ENCODE measurements at regions not wholly inside any gene's neighbourhood (a gene's known extent, or its start where the extent isn't known, plus 50 kb on each side); places are given as distances from the start of the nearest gene placed in this dataset.

GRCh38 chr14:58796242-58797009 lies 158.7 kb downstream of the DACT1 start:
- TF ChIP-seq CTCF (IDR thresholded peaks at IDR 0.05) (no peak), EZH2 (IDR thresholded peaks at IDR 0.05) (no peak), EZH2phosphoT487 (IDR thresholded peaks at IDR 0.05) (no peak)

Data from neural progenitor cell (in vitro differentiated cells).